ENCODE measurements at regions not wholly inside any gene's neighbourhood (a gene's known extent, or its start where the extent isn't known, plus 50 kb on each side); places are given as distances from the start of the nearest gene placed in this dataset.
A peak's percentile ranks its signal among the peaks of the same experiment; 100 is the strongest.

DNA sequence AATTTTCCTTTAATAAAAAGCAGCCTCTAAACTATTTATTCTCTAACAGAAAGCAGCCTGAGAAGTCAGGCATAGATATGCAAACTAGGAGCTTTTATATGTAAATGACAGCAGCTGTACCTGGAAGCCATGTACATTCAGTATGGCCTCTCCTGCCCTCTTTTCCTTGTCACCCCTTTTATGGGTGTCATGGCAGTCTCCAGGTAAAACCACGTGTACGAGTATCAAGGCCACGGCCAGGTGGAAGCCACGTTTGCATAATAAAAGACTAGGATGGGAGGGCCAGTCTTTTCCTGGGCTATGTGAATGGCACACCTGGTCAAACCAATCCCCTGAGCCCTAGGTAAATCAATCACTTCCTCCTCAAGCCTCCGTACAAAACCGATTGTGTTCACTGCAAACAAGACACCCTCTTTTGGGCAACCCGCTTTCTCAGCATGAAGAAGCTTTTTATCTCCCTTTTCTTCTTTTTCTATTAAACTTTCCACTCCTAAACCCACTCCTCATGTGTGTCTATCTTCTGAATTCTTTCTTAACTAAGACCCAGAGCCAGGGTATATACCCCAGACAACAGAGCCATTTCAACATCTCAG is 419.5 kb upstream of the CTNND2 start:
- Mint-ChIP-seq H3K4me1 (peaks cover 49% of the 10 kb centered on the region), H3K9me3 (peaks cover 40% of the 10 kb centered on the region), H3K27me3 (ENCODE audit: insufficient read depth, low read depth, poor library complexity) (peaks cover 5% of the 10 kb centered on the region), H3K27ac (peak overlapping the region; percentile 99), H3K36me3 (ENCODE audit: low read depth) (peaks cover 52% of the 10 kb centered on the region), H3K4me3 (peak overlapping the region; percentile 59)
- Histone ChIP-seq H4K20me1 (replicated peaks; ENCODE audit: insufficient read depth) (no peaks in the 10 kb centered on the region), H3K4me3 (peak overlapping the region; percentile 8), H3K4me2 (peak overlapping the region; percentile 46), H2AFZ (no peak overlapping the region), H3F3A (replicated peaks; ENCODE audit: low read depth) (no peaks in the 10 kb centered on the region), H3K27me3 (ENCODE audit: insufficient read depth) (no peaks in the 10 kb centered on the region), H3K9me2 (ENCODE audit: insufficient read depth) (no peaks in the 10 kb centered on the region), H3K4me1 (ENCODE audit: insufficient read depth) (peaks cover 29% of the 10 kb centered on the region), H3K36me3 (ENCODE audit: insufficient read depth) (no peaks in the 10 kb centered on the region), H3K79me2 (replicated peaks; ENCODE audit: insufficient read depth) (no peaks in the 10 kb centered on the region), H3K27ac (ENCODE audit: low read depth) (peak overlapping the region; percentile 96)
- DNase-seq (ENCODE audit: low spot score) (peak; percentile 98), ATAC-seq (peak; percentile 97)
- TF ChIP-seq, protein P1, sequence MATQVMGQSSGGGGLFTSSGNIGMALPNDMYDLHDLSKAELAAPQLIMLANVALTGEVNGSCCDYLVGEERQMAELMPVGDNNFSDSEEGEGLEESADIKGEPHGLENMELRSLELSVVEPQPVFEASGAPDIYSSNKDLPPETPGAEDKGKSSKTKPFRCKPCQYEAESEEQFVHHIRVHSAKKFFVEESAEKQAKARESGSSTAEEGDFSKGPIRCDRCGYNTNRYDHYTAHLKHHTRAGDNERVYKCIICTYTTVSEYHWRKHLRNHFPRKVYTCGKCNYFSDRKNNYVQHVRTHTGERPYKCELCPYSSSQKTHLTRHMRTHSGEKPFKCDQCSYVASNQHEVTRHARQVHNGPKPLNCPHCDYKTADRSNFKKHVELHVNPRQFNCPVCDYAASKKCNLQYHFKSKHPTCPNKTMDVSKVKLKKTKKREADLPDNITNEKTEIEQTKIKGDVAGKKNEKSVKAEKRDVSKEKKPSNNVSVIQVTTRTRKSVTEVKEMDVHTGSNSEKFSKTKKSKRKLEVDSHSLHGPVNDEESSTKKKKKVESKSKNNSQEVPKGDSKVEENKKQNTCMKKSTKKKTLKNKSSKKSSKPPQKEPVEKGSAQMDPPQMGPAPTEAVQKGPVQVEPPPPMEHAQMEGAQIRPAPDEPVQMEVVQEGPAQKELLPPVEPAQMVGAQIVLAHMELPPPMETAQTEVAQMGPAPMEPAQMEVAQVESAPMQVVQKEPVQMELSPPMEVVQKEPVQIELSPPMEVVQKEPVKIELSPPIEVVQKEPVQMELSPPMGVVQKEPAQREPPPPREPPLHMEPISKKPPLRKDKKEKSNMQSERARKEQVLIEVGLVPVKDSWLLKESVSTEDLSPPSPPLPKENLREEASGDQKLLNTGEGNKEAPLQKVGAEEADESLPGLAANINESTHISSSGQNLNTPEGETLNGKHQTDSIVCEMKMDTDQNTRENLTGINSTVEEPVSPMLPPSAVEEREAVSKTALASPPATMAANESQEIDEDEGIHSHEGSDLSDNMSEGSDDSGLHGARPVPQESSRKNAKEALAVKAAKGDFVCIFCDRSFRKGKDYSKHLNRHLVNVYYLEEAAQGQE (IDR thresholded peaks at IDR 0.05; ENCODE audit: unreplicated experiment): peak; percentile 25
- TF ChIP-seq, protein P2, sequence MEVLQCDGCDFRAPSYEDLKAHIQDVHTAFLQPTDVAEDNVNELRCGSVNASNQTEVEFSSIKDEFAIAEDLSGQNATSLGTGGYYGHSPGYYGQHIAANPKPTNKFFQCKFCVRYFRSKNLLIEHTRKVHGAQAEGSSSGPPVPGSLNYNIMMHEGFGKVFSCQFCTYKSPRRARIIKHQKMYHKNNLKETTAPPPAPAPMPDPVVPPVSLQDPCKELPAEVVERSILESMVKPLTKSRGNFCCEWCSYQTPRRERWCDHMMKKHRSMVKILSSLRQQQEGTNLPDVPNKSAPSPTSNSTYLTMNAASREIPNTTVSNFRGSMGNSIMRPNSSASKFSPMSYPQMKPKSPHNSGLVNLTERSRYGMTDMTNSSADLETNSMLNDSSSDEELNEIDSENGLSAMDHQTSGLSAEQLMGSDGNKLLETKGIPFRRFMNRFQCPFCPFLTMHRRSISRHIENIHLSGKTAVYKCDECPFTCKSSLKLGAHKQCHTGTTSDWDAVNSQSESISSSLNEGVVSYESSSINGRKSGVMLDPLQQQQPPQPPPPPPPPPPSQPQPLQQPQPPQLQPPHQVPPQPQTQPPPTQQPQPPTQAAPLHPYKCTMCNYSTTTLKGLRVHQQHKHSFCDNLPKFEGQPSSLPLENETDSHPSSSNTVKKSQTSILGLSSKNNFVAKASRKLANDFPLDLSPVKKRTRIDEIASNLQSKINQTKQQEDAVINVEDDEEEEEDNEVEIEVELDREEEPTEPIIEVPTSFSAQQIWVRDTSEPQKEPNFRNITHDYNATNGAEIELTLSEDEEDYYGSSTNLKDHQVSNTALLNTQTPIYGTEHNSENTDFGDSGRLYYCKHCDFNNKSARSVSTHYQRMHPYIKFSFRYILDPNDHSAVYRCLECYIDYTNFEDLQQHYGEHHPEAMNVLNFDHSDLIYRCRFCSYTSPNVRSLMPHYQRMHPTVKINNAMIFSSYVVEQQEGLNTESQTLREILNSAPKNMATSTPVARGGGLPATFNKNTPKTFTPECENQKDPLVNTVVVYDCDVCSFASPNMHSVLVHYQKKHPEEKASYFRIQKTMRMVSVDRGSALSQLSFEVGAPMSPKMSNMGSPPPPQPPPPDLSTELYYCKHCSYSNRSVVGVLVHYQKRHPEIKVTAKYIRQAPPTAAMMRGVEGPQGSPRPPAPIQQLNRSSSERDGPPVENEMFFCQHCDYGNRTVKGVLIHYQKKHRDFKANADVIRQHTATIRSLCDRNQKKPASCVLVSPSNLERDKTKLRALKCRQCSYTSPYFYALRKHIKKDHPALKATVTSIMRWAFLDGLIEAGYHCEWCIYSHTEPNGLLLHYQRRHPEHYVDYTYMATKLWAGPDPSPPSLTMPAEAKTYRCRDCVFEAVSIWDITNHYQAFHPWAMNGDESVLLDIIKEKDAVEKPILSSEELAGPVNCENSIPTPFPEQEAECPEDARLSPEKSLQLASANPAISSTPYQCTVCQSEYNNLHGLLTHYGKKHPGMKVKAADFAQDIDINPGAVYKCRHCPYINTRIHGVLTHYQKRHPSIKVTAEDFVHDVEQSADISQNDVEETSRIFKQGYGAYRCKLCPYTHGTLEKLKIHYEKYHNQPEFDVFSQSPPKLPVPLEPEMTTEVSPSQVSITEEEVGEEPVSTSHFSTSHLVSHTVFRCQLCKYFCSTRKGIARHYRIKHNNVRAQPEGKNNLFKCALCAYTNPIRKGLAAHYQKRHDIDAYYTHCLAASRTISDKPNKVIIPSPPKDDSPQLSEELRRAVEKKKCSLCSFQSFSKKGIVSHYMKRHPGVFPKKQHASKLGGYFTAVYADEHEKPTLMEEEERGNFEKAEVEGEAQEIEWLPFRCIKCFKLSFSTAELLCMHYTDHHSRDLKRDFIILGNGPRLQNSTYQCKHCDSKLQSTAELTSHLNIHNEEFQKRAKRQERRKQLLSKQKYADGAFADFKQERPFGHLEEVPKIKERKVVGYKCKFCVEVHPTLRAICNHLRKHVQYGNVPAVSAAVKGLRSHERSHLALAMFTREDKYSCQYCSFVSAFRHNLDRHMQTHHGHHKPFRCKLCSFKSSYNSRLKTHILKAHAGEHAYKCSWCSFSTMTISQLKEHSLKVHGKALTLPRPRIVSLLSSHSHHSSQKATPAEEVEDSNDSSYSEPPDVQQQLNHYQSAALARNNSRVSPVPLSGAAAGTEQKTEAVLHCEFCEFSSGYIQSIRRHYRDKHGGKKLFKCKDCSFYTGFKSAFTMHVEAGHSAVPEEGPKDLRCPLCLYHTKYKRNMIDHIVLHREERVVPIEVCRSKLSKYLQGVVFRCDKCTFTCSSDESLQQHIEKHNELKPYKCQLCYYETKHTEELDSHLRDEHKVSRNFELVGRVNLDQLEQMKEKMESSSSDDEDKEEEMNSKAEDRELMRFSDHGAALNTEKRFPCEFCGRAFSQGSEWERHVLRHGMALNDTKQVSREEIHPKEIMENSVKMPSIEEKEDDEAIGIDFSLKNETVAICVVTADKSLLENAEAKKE (CRISPR knock-in tag; IDR thresholded peaks at IDR 0.05): no peak
- TF ChIP-seq EZH2 (IDR thresholded peaks at IDR 0.05; ENCODE audit: low read depth, unreplicated experiment) (no peak), NANOG (IDR thresholded peaks at IDR 0.05; ENCODE audit: borderline replicate concordance) (peak; percentile 66; the same call in 1 of the 2 replicates), ZNF331 (CRISPR knock-in tag; IDR thresholded peaks at IDR 0.05; ENCODE audit: low read depth) (no peak), ZNF114 (CRISPR knock-in tag; IDR thresholded peaks at IDR 0.05) (no peak; the same call in 1 of the 2 replicates), EZH2phosphoT487 (IDR thresholded peaks at IDR 0.05; ENCODE audit: unreplicated experiment) (no peak), CTCF (conservative IDR thresholded peaks at IDR 0.05; ENCODE audit: low read depth in 2 of 2) (no peak), JUNB (IDR thresholded peaks at IDR 0.05; ENCODE audit: unreplicated experiment) (no peak), POLR2AphosphoS5 (IDR thresholded peaks at IDR 0.05; ENCODE audit: low read depth) (peak; percentile 50; the same call in 1 of the 2 replicates), CREB1 (CRISPR knock-in tag; IDR thresholded peaks at IDR 0.05; ENCODE audit: low read depth) (peak; percentile 76), STAT1 (IDR thresholded peaks at IDR 0.05; ENCODE audit: unreplicated experiment) (no peak)
- TF ChIP-seq, protein P3, sequence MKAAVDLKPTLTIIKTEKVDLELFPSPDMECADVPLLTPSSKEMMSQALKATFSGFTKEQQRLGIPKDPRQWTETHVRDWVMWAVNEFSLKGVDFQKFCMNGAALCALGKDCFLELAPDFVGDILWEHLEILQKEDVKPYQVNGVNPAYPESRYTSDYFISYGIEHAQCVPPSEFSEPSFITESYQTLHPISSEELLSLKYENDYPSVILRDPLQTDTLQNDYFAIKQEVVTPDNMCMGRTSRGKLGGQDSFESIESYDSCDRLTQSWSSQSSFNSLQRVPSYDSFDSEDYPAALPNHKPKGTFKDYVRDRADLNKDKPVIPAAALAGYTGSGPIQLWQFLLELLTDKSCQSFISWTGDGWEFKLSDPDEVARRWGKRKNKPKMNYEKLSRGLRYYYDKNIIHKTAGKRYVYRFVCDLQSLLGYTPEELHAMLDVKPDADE (IDR thresholded peaks at IDR 0.05): 0 out of 2 replicates have a peak, but pooled peaks have one; percentile 10

Data from GM23338 (cell line).